ENCODE measurements at regions not wholly inside any gene's neighbourhood (a gene's known extent, or its start where the extent isn't known, plus 50 kb on each side); places are given as distances from the start of the nearest gene placed in this dataset.
"Not testable (repeated sequence)": the region's sequence is repeated elsewhere in the genome, so short reads cannot be mapped to it uniquely, and the experiment has no call there.

GRCh38 chr17:71184716-71185115 is 936.1 kb upstream of the SOX9 start:
- Mint-ChIP-seq H3K4me3 (no peak overlapping the region), H3K27me3 (no peaks in the 10 kb centered on the region), H3K36me3 (ENCODE audit: low read depth) (no peaks in the 10 kb centered on the region), H3K27ac (no peak overlapping the region), H3K4me1 (no peaks in the 10 kb centered on the region), H3K9me3 (peaks cover 4% of the 10 kb centered on the region)
- DNase-seq (no peak), ATAC-seq (no peak)

GRCh38 chr17:71187145-71187878 is 933.5 kb upstream of the SOX9 start:
- Mint-ChIP-seq H3K4me1 (no peaks in the 10 kb centered on the region), H3K27ac (no peak overlapping the region), H3K9me3 (peaks cover 4% of the 10 kb centered on the region), H3K4me3 (no peak overlapping the region), H3K27me3 (no peaks in the 10 kb centered on the region), H3K36me3 (ENCODE audit: low read depth) (no peaks in the 10 kb centered on the region)
- no peak for DNase-seq
- ATAC-seq = no peak

GRCh38 chr17:71188811-71189492 is 931.9 kb upstream of the SOX9 start:
- H3K36me3 Mint-ChIP-seq (ENCODE audit: low read depth) = no peaks in the 10 kb centered on the region
- ATAC-seq = no peak
- H3K4me3 Mint-ChIP-seq = no peak overlapping the region
- no peak for DNase-seq
- H3K27me3 Mint-ChIP-seq = no peaks in the 10 kb centered on the region
- H3K4me1 Mint-ChIP-seq = no peaks in the 10 kb centered on the region
- no peak overlapping the region for H3K27ac Mint-ChIP-seq
- H3K9me3 Mint-ChIP-seq = peaks cover 4% of the 10 kb centered on the region

DNA sequence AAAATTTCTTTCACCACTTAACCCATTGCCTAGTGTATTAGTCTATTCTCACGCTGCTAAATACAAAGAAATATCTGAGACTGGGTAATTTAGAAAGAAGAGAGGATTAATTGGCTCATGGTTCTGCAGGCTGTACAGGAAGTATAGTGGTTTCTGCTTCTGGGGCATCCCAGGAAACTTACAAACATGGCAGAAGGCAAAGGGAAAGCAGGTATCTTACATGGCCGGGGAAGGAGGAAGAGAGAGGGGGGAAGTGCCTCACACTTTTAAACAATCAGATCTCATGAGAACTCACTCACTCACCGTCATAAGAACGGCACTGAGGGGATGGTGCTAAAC is 931.4 kb upstream of the SOX9 start:
- Mint-ChIP-seq H3K27ac (no peak overlapping the region), H3K36me3 (ENCODE audit: low read depth) (no peaks in the 10 kb centered on the region), H3K4me1 (no peaks in the 10 kb centered on the region), H3K27me3 (no peaks in the 10 kb centered on the region), H3K4me3 (no peak overlapping the region), H3K9me3 (peaks cover 8% of the 10 kb centered on the region)
- no peak for ATAC-seq
- DNase-seq = no peak

DNA sequence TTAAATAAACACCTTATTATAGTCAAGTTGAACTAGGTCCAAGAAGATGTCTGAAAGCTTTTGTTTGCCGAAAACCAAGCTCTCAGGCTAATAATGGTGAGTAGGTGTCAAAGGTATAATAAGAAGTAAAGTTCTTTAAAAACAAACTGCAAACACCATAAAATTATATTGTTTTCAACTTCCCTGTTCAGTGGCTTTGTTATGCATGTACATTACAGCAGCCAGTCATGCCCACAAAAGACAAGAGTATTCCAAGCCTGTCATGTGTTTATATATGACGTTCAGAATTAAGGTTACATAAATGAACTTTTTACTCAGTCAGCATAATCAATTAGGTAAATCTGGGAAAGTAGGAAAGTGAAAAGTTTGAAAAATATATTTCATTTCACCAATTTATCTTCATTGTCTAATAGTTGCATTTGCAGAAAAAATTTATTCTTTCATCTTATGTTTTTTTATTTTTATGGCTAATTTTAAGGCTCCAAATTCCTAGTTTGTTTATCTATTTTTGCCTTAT is 928.7 kb upstream of the SOX9 start:
- no peak for ATAC-seq
- no peaks in the 10 kb centered on the region for H3K27me3 Mint-ChIP-seq
- no peaks in the 10 kb centered on the region for H3K36me3 Mint-ChIP-seq (ENCODE audit: low read depth)
- no peaks in the 10 kb centered on the region for H3K4me1 Mint-ChIP-seq
- no peak overlapping the region for H3K4me3 Mint-ChIP-seq
- H3K9me3 Mint-ChIP-seq = peaks cover 19% of the 10 kb centered on the region
- no peak overlapping the region for H3K27ac Mint-ChIP-seq
- DNase-seq = no peak

GRCh38 chr17:71192848-71193247 is 928.0 kb upstream of the SOX9 start:
- peaks cover 19% of the 10 kb centered on the region for H3K9me3 Mint-ChIP-seq
- no peak overlapping the region for H3K4me3 Mint-ChIP-seq
- H3K4me1 Mint-ChIP-seq = no peaks in the 10 kb centered on the region
- no peaks in the 10 kb centered on the region for H3K27me3 Mint-ChIP-seq
- DNase-seq = no peak
- no peak overlapping the region for H3K27ac Mint-ChIP-seq
- no peak for ATAC-seq
- H3K36me3 Mint-ChIP-seq (ENCODE audit: low read depth) = no peaks in the 10 kb centered on the region

GRCh38 chr17:71200597-71200996 is 920.2 kb upstream of the SOX9 start:
- H3K4me1 Mint-ChIP-seq = no peaks in the 10 kb centered on the region
- H3K4me3 Mint-ChIP-seq = no peak overlapping the region
- no peak overlapping the region for H3K27ac Mint-ChIP-seq
- DNase-seq (no peak), ATAC-seq (no peak)
- H3K36me3 Mint-ChIP-seq (ENCODE audit: low read depth) = no peaks in the 10 kb centered on the region
- H3K9me3 Mint-ChIP-seq = peaks cover 10% of the 10 kb centered on the region
- no peaks in the 10 kb centered on the region for H3K27me3 Mint-ChIP-seq

DNA sequence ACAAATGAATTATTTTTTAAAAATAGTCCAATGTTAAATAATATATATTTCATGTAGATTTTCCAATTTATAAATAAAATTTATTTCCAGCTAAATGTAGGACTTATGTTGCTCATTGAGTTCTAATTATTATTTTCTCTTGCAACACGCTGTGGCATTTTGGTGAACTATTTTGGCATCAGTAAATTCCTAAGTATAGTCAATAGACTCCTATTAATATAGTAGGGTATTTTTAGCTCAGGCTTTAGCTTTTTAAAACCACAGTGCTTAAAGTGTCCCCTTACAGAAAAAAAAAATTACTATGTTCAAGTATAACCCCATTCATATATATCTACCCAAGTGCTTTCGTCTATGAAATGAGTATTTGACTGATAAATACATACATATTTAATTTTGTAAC is 919.2 kb upstream of the SOX9 start:
- Mint-ChIP-seq H3K27ac (no peak overlapping the region), H3K27me3 (no peaks in the 10 kb centered on the region), H3K9me3 (peaks cover 7% of the 10 kb centered on the region), H3K36me3 (ENCODE audit: low read depth) (no peaks in the 10 kb centered on the region), H3K4me3 (no peak overlapping the region), H3K4me1 (no peaks in the 10 kb centered on the region)
- DNase-seq (no peak), ATAC-seq (no peak)

DNA sequence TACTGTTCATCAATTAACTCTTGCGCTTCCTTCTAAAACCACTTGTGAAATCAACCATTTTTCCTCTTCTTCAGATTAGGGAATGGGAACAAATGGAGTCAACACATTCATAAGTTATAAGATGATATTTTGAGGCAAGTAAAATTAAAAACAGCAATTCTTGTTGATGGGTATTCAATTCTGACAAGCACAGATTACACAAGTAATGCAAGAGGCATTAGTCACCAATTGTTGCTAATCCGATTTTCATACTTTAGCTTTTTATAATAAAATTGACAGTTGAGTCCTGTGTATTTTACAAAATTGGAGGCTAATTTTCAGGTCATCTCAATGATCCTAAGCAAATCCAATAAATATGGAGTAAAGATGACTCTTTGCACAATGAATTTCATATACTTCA is 918.4 kb upstream of the SOX9 start:
- H3K27me3 Mint-ChIP-seq = no peaks in the 10 kb centered on the region
- H3K4me1 Mint-ChIP-seq = no peaks in the 10 kb centered on the region
- H3K27ac Mint-ChIP-seq = no peak overlapping the region
- no peak for ATAC-seq
- H3K9me3 Mint-ChIP-seq = peaks cover 7% of the 10 kb centered on the region
- H3K4me3 Mint-ChIP-seq = no peak overlapping the region
- H3K36me3 Mint-ChIP-seq (ENCODE audit: low read depth) = no peaks in the 10 kb centered on the region
- DNase-seq = no peak

GRCh38 chr17:71203953-71204352 is 916.9 kb upstream of the SOX9 start:
- Mint-ChIP-seq H3K4me1 (no peaks in the 10 kb centered on the region), H3K27me3 (no peaks in the 10 kb centered on the region), H3K9me3 (peaks cover 10% of the 10 kb centered on the region), H3K27ac (no peak overlapping the region), H3K36me3 (ENCODE audit: low read depth) (no peaks in the 10 kb centered on the region), H3K4me3 (no peak overlapping the region)
- ATAC-seq = no peak
- no peak for DNase-seq

- not testable (repeated sequence) for H3K27ac Mint-ChIP-seq; H3K4me3 Mint-ChIP-seq; ATAC-seq; H3K27me3 Mint-ChIP-seq; DNase-seq; H3K36me3 Mint-ChIP-seq (ENCODE audit: low read depth); H3K4me1 Mint-ChIP-seq
- H3K9me3 Mint-ChIP-seq = peaks cover 23% of the 10 kb centered on the region
Measured at GRCh38 chr17:71205951-71206350, 914.9 kb upstream of the SOX9 start.

DNA sequence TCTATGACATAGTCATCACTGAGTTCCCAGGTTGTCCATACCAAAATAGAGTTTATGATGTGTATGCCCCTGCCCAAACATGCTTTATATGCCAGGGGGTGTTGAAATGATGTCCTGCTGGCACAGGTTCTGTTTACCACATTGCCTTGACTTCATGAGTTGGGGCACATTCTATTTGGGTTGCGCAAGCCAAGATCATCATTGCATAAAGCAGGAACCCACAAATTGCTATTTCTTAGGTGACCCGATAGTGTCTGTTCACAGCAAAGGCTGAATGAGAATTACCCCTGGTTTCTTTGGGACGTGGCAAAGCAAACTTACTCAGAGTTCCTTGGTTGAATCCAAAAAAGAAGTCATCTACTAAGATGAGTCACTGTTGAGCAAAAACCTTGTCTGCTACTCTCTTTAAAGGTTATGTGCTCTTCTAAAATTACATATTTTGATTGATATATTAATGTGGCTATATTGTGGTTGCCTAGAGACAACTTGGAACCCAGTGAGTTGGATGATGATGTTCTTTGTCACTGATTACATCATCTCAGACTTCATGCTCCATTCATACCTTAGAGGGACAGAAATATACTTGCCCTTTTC is 912.6 kb upstream of the SOX9 start:
- Mint-ChIP-seq H3K9me3 (peaks cover 32% of the 10 kb centered on the region), H3K27ac (no peak overlapping the region), H3K4me3 (no peak overlapping the region), H3K36me3 (ENCODE audit: low read depth) (no peaks in the 10 kb centered on the region), H3K4me1 (no peaks in the 10 kb centered on the region), H3K27me3 (no peaks in the 10 kb centered on the region)
- DNase-seq = no peak
- no peak for ATAC-seq

DNA sequence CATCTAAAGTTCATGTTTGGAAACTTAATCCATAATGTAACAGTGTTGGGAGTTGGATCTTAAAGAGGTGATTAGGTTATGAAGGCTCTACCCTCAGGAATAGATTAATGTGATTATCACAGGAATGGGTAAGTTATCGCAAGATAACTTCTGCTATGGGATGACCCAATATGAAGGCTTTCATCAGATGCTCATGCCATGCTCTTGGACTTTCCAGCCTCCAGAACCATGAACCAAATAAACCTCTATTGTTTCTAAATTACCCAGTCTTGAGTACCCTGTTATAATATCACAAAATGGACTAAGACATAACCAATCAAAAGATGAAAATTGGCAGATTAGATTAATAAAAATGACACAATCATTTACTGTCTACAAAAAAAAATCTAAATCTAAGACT is 906.9 kb upstream of the SOX9 start:
- H3K27ac Mint-ChIP-seq = no peak overlapping the region
- no peaks in the 10 kb centered on the region for H3K27me3 Mint-ChIP-seq
- H3K4me3 Mint-ChIP-seq = no peak overlapping the region
- H3K4me1 Mint-ChIP-seq = no peaks in the 10 kb centered on the region
- DNase-seq = no peak
- ATAC-seq = no peak
- H3K36me3 Mint-ChIP-seq (ENCODE audit: low read depth) = no peaks in the 10 kb centered on the region
- H3K9me3 Mint-ChIP-seq = peaks cover 39% of the 10 kb centered on the region

DNA sequence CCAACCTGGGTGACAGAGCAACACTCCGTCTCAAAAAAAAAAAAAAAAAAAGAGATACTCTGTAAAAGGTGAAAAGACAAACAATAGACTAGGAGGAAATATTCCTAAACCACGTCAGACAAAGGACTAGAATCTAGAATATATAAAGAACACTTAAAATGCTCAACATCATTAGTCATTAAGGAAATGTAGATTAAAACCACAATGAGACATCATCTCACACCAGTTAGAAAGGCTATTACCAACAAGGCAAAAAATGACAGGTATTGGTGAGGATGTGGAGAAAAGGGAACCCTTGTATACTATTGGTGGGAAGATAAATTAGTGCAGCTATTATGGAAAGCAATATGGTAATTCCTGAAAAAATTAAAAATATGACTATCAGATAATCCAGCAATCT is 903.1 kb upstream of the SOX9 start:
- Mint-ChIP-seq H3K27me3 (no peaks in the 10 kb centered on the region), H3K36me3 (ENCODE audit: low read depth) (no peaks in the 10 kb centered on the region), H3K4me1 (no peaks in the 10 kb centered on the region), H3K9me3 (peaks cover 22% of the 10 kb centered on the region), H3K4me3 (no peak overlapping the region), H3K27ac (no peak overlapping the region)
- no peak for ATAC-seq
- no peak for DNase-seq

GRCh38 chr17:71224824-71225575 is 895.8 kb upstream of the SOX9 start:
- Mint-ChIP-seq H3K4me3 (no peak overlapping the region), H3K36me3 (ENCODE audit: low read depth) (no peaks in the 10 kb centered on the region), H3K27ac (no peak overlapping the region), H3K9me3 (no peaks in the 10 kb centered on the region), H3K4me1 (no peaks in the 10 kb centered on the region), H3K27me3 (no peaks in the 10 kb centered on the region)
- ATAC-seq = no peak
- DNase-seq = no peak

Data from activated naive CD8-positive, alpha-beta T cell treated with anti-CD3 and anti-CD28 coated beads, Interleukin-2, amount 50 U/mL, for 24 hours (primary cell).